Dendritic cell treated with granulocyte-macrophage colony-stimulating factor and Interleukin-4, amounts not matched to agents 40 ng/mL and 50 ng/mL, for 4 days (primary cell): ENCODE measurements at regions not wholly inside any gene's neighbourhood (a gene's known extent, or its start where the extent isn't known, plus 50 kb on each side); places are given as distances from the start of the nearest gene placed in this dataset.
A peak's percentile ranks its signal among the peaks of the same experiment; 100 is the strongest.
"Not testable (repeated sequence)": the region's sequence is repeated elsewhere in the genome, so short reads cannot be mapped to it uniquely, and the experiment has no call there.

Experiments used
- H3K27ac Mint-ChIP-seq: one replicate; pipeline ENCODE4 v1.8.0; 2022; ENCODE audit warnings: mild to moderate bottlenecking, mixed read lengths
- H3K27me3 Mint-ChIP-seq: one replicate; pipeline ENCODE4 v1.8.0; 2022; ENCODE audit warnings: mild to moderate bottlenecking, mixed read lengths
- H3K36me3 Mint-ChIP-seq: one replicate; pipeline ENCODE4 v1.8.0; 2022; ENCODE audit warnings: low read depth, mixed read lengths
- H3K4me1 Mint-ChIP-seq: one replicate; pipeline ENCODE4 v1.8.0; 2022; ENCODE audit warnings: low read depth, mixed read lengths
- H3K4me3 Mint-ChIP-seq: one replicate; pipeline ENCODE4 v1.8.0; 2022; ENCODE audit warnings: mild to moderate bottlenecking, moderate library complexity, mixed read lengths
- H3K9me3 Mint-ChIP-seq: one replicate; pipeline ENCODE4 v1.8.0; 2022; ENCODE audit warnings: mixed read lengths
- intact Hi-C: fragments of 100-400 bp; cut with micrococcal nuclease; formaldehyde crosslinking; loops from one replicate; pipeline ENCODE4 v1.15.0; 2022

DNA sequence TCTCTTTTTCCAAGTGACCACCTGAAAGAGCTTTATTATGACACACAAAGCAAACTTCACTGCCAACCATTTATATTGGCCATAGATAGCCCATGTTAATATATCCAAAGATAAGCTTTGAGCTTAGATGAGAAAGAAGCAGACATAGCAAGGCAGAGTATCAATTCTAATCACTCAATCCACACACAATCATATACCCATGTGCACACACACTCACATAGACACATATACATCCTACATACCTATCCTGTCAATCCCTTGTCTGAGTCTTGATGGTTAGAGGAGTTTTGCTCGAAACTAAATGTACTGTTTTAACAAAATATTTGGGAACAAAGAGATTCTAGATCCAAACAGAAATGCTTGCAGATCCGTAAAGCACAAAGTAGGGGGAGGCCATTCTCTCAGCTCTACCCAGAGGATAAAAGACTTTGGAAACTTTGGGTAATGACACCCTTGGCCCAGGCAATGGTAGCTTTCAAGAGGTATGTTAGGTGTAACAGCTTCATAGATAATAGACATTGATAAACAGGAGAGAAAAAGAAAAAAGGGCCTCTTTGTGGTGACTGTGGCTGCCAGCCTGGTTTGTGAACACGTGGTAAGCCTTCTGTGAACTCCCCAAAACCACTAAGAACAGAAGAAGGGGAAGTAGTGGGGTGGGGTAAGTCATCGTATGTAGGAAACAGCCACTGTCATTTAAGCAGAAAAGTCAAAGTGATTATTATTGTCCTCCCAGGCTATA, 121.6 kb downstream of the TLR4 start:
- Mint-ChIP-seq H3K36me3 (no peaks in the 10 kb centered on the region), H3K4me3 (peak overlapping the region; percentile 26), H3K4me1 (peaks cover 46% of the 10 kb centered on the region), H3K9me3 (no peaks in the 10 kb centered on the region), H3K27me3 (no peaks in the 10 kb centered on the region), H3K27ac (peak overlapping the region; percentile 89)
- intact Hi-C loops, result loop anchor here (5.0 kb wide), 1 partner anchor 43 kb away; no protein-coding TSS in a partner anchor

- Mint-ChIP-seq H3K27ac (peak overlapping the region; percentile 89), H3K4me1 (peaks cover 46% of the 10 kb centered on the region), H3K4me3 (no peak overlapping the region), H3K36me3 (no peaks in the 10 kb centered on the region), H3K9me3 (no peaks in the 10 kb centered on the region), H3K27me3 (no peaks in the 10 kb centered on the region)
- intact Hi-C loops, result loop anchor here (5.0 kb wide), 1 partner anchor 45 kb away; no protein-coding TSS in a partner anchor
These were observed 122.6 kb downstream of the TLR4 start for GRCh38 chr9:117826837-117827236.

GRCh38 chr9:117827456-117827855, 123.3 kb downstream of the TLR4 start:
- Mint-ChIP-seq H3K4me1 (peaks cover 46% of the 10 kb centered on the region), H3K4me3 (no peak overlapping the region), H3K27me3 (no peaks in the 10 kb centered on the region), H3K27ac (peak overlapping the region; percentile 89), H3K9me3 (no peaks in the 10 kb centered on the region), H3K36me3 (no peaks in the 10 kb centered on the region)
- intact Hi-C loops, result loop anchor here (5.0 kb wide), 1 partner anchor 45 kb away; no protein-coding TSS in a partner anchor

DNA sequence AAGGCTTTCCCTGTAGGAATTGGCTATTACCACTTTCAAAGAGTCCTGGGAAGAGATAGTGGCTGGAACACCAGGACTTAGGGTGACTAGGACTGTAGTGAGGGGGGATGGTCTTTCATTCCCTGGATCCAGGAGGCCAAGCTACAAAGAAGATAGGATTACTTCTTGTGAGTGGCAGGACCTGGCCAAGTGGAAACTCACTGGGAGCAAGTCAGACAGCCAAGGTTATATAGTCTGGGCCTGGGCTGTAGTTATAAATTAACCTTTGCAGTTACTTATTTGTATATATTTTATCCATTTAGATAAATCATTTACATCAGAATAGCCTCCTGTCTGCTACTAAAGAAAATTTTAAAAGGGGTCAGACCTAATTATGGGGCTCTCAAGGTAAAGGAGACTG, 124.3 kb downstream of the TLR4 start:
- Mint-ChIP-seq H3K9me3 (no peaks in the 10 kb centered on the region), H3K4me1 (peaks cover 45% of the 10 kb centered on the region), H3K4me3 (no peak overlapping the region), H3K27ac (no peak overlapping the region), H3K36me3 (no peaks in the 10 kb centered on the region), H3K27me3 (no peaks in the 10 kb centered on the region)
- intact Hi-C loops, result loop anchor here (5.0 kb wide), 1 partner anchor 46 kb away; no protein-coding TSS in a partner anchor

DNA sequence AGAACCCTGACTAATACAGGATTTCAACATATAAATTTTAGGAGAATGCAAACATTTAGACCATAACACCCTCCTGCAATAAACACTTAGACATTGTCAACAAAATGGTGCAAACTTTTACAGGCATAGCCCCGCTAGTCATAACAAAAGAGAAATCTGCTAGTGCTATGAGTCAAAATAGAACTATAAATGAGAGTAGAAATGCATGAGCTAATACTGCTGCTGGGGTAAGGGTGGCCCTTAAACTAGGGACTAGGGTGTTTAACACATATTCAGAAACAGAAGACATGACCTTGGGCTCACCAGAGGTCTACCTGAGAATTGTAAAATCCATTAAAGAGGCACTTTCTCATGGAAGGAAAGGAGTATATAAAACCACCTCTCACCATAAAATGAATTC, 131.6 kb downstream of the TLR4 start:
- Mint-ChIP-seq H3K36me3 (no peaks in the 10 kb centered on the region), H3K4me1 (peaks cover 11% of the 10 kb centered on the region), H3K4me3 (no peak overlapping the region), H3K9me3 (no peaks in the 10 kb centered on the region), H3K27ac (no peak overlapping the region), H3K27me3 (peaks cover 3% of the 10 kb centered on the region)
- intact Hi-C loops, result no loop called here

DNA sequence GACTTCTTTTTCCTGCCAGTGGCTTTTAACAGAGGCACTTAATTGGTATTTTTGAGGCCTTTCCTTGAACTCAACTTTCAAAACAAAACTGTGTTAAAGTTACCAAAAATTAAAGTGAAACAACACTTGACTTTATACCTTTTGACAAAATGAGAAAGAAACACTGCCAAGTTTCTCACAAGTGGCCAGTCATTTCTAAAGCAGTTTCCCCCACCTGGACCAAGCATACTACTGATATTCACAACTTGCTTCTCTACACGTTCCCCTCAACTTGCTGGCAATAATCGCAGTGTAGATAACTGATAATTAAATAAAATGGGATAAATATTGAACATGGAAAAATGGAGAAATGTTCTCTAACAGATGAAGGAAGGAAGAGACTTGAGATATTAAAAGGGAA, 135.7 kb downstream of the TLR4 start:
- Mint-ChIP-seq H3K4me1 (peaks cover 11% of the 10 kb centered on the region), H3K9me3 (no peaks in the 10 kb centered on the region), H3K4me3 (no peak overlapping the region), H3K27me3 (peaks cover 21% of the 10 kb centered on the region), H3K27ac (no peak overlapping the region), H3K36me3 (no peaks in the 10 kb centered on the region)
- intact Hi-C loops, result no loop called here

GRCh38 chr9:117851836-117852461, 147.7 kb downstream of the TLR4 start:
- peaks cover 13% of the 10 kb centered on the region for H3K4me1 Mint-ChIP-seq
- H3K36me3 Mint-ChIP-seq, H3K27me3 Mint-ChIP-seq, H3K27ac Mint-ChIP-seq, H3K9me3 Mint-ChIP-seq, H3K4me3 Mint-ChIP-seq, intact Hi-C loops: not testable (repeated sequence)

GRCh38 chr9:117858561-117858960, 154.4 kb downstream of the TLR4 start:
- no peak overlapping the region for H3K4me3 Mint-ChIP-seq
- no peak overlapping the region for H3K27ac Mint-ChIP-seq
- intact Hi-C loops, result no loop called here
- no peaks in the 10 kb centered on the region for H3K36me3 Mint-ChIP-seq
- no peaks in the 10 kb centered on the region for H3K9me3 Mint-ChIP-seq
- no peaks in the 10 kb centered on the region for H3K4me1 Mint-ChIP-seq
- peaks cover 3% of the 10 kb centered on the region for H3K27me3 Mint-ChIP-seq

GRCh38 chr9:117860849-117861248, 156.6 kb downstream of the TLR4 start:
- Mint-ChIP-seq H3K27me3 (peaks cover 14% of the 10 kb centered on the region), H3K4me1 (no peaks in the 10 kb centered on the region)

GRCh38 chr9:117864385-117865057, 160.3 kb downstream of the TLR4 start:
- H3K36me3 Mint-ChIP-seq, result no peaks in the 10 kb centered on the region

More at GRCh38 chr9:117860849-117861248, 156.6 kb downstream of the TLR4 start:
- no peaks in the 10 kb centered on the region for H3K36me3 Mint-ChIP-seq
- no peaks in the 10 kb centered on the region for H3K9me3 Mint-ChIP-seq
- H3K4me3 Mint-ChIP-seq, result no peak overlapping the region
- H3K27ac Mint-ChIP-seq, result no peak overlapping the region
- intact Hi-C loops, result no loop called here

GRCh38 chr9:117868594-117868993, 164.4 kb downstream of the TLR4 start:
- intact Hi-C loops, result loop anchor here (2.0 kb wide), 1 partner anchor 86 kb away; no protein-coding TSS in a partner anchor
- Mint-ChIP-seq H3K36me3 (no peaks in the 10 kb centered on the region), H3K9me3 (no peaks in the 10 kb centered on the region), H3K4me3 (no peak overlapping the region), H3K27me3 (peaks cover 29% of the 10 kb centered on the region), H3K4me1 (peaks cover 6% of the 10 kb centered on the region), H3K27ac (no peak overlapping the region)

More at GRCh38 chr9:117864385-117865057, 160.3 kb downstream of the TLR4 start:
- no peak overlapping the region for H3K4me3 Mint-ChIP-seq
- no peaks in the 10 kb centered on the region for H3K9me3 Mint-ChIP-seq
- H3K27ac Mint-ChIP-seq, result no peak overlapping the region
- no peaks in the 10 kb centered on the region for H3K4me1 Mint-ChIP-seq
- peaks cover 25% of the 10 kb centered on the region for H3K27me3 Mint-ChIP-seq
- intact Hi-C loops, result no loop called here

- Mint-ChIP-seq H3K36me3 (no peaks in the 10 kb centered on the region), H3K27ac (no peak overlapping the region), H3K4me1 (peaks cover 13% of the 10 kb centered on the region), H3K9me3 (no peaks in the 10 kb centered on the region), H3K27me3 (peaks cover 33% of the 10 kb centered on the region), H3K4me3 (no peak overlapping the region)
- intact Hi-C loops, result loop anchor here (2.0 kb wide), 1 partner anchor 86 kb away; no protein-coding TSS in a partner anchor
These were observed 165.1 kb downstream of the TLR4 start for GRCh38 chr9:117869287-117869686.

DNA sequence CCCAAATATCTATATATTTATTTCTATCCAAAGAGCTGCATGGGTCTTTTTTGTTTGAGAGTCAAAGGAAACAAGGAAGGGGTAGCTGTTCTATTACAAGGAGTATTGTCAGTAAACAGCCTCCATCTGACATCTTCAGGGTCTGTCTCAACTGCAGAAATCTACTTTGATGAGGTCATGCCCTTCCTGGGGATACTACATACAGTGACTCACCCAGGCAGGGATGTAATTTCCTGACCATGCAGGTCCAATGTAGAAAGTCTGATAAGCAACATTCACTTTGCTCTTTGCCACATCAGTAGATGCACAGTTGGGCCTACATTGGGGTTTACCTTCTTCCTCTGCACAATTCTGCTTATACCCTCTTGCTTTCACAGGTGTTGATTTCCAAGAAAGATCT, 165.5 kb downstream of the TLR4 start:
- Mint-ChIP-seq H3K36me3 (no peaks in the 10 kb centered on the region), H3K27me3 (peaks cover 30% of the 10 kb centered on the region), H3K9me3 (no peaks in the 10 kb centered on the region), H3K27ac (no peak overlapping the region), H3K4me1 (peaks cover 14% of the 10 kb centered on the region), H3K4me3 (no peak overlapping the region)
- intact Hi-C loops, result loop anchor here (2.0 to 5.0 kb wide), 2 partner anchors 87 to 227 kb away; no protein-coding TSS in a partner anchor

GRCh38 chr9:117873664-117874063, 169.5 kb downstream of the TLR4 start:
- intact Hi-C loops, result loop anchor here (5.0 kb wide), 1 partner anchor 231 kb away; no protein-coding TSS in a partner anchor
- H3K36me3 Mint-ChIP-seq, result no peaks in the 10 kb centered on the region
- H3K9me3 Mint-ChIP-seq, result no peaks in the 10 kb centered on the region
- peak overlapping the region; percentile 69 for H3K27ac Mint-ChIP-seq
- peaks cover 19% of the 10 kb centered on the region for H3K27me3 Mint-ChIP-seq
- peak overlapping the region; percentile 41 for H3K4me3 Mint-ChIP-seq
- H3K4me1 Mint-ChIP-seq, result peaks cover 14% of the 10 kb centered on the region
